ENCODE measurements at regions not wholly inside any gene's neighbourhood (a gene's known extent, or its start where the extent isn't known, plus 50 kb on each side); places are given as distances from the start of the nearest gene placed in this dataset.

- Histone ChIP-seq H3K36me3 (ENCODE audit: insufficient read depth, low read length) (no peaks in the 10 kb centered on the region), H4K20me1 (ENCODE audit: insufficient read depth, low read length, poor library complexity, severe bottlenecking) (no peaks in the 10 kb centered on the region), H3K4me3 (ENCODE audit: low read length, poor library complexity, severe bottlenecking) (no peak overlapping the region), H3K4me1 (ENCODE audit: insufficient read depth, low read length, poor library complexity, severe bottlenecking) (no peaks in the 10 kb centered on the region), H2AFZ (ENCODE audit: low read length) (no peak overlapping the region), H3F3A (ENCODE audit: low read depth) (no peaks in the 10 kb centered on the region), H3K9me3 (ENCODE audit: insufficient read depth, low read depth, low read length) (no peaks in the 10 kb centered on the region), H3K9ac (ENCODE audit: low read depth, low read length, poor library complexity, severe bottlenecking) (no peak overlapping the region), H3K79me2 (ENCODE audit: insufficient read depth, low read length) (no peaks in the 10 kb centered on the region), H3K27me3 (ENCODE audit: insufficient read depth, low read length, poor library complexity, severe bottlenecking) (no peaks in the 10 kb centered on the region), H3K9me2 (replicated peaks; ENCODE audit: low read depth, low read length) (no peaks in the 10 kb centered on the region), H3K4me2 (ENCODE audit: low read depth, low read length, poor library complexity, severe bottlenecking) (no peak overlapping the region)
- TF ChIP-seq EZH2phosphoT487 (IDR thresholded peaks at IDR 0.05; ENCODE audit: borderline replicate concordance) = no peak
- TF ChIP-seq CTCF (conservative IDR thresholded peaks at IDR 0.05; ENCODE audit: low read length) = no peak
These were observed 432.0 kb upstream of the TGFBR2 start for GRCh38 chr3:30174357-30174756.

- Histone ChIP-seq H3K4me1 (ENCODE audit: insufficient read depth, low read length, poor library complexity, severe bottlenecking) (peaks cover 5% of the 10 kb centered on the region), H3K79me2 (ENCODE audit: insufficient read depth, low read length) (no peaks in the 10 kb centered on the region), H2AFZ (ENCODE audit: low read length) (no peak overlapping the region), H4K20me1 (ENCODE audit: insufficient read depth, low read length, poor library complexity, severe bottlenecking) (no peaks in the 10 kb centered on the region), H3K4me2 (ENCODE audit: low read depth, low read length, poor library complexity, severe bottlenecking) (no peak overlapping the region), H3K27me3 (ENCODE audit: insufficient read depth, low read length, poor library complexity, severe bottlenecking) (no peaks in the 10 kb centered on the region), H3K9me3 (ENCODE audit: insufficient read depth, low read depth, low read length) (no peaks in the 10 kb centered on the region), H3K36me3 (ENCODE audit: insufficient read depth, low read length) (no peaks in the 10 kb centered on the region), H3F3A (ENCODE audit: low read depth) (no peaks in the 10 kb centered on the region), H3K9me2 (replicated peaks; ENCODE audit: low read depth, low read length) (no peaks in the 10 kb centered on the region), H3K4me3 (ENCODE audit: low read length, poor library complexity, severe bottlenecking) (no peak overlapping the region), H3K9ac (ENCODE audit: low read depth, low read length, poor library complexity, severe bottlenecking) (no peak overlapping the region)
- TF ChIP-seq EZH2phosphoT487 (IDR thresholded peaks at IDR 0.05; ENCODE audit: borderline replicate concordance) (no peak), CTCF (conservative IDR thresholded peaks at IDR 0.05; ENCODE audit: low read length) (no peak)
These were observed 425.9 kb upstream of the TGFBR2 start for GRCh38 chr3:30180310-30181177.

- Histone ChIP-seq H3K4me3 (ENCODE audit: low read length, poor library complexity, severe bottlenecking) (no peak overlapping the region), H4K20me1 (ENCODE audit: insufficient read depth, low read length, poor library complexity, severe bottlenecking) (no peaks in the 10 kb centered on the region), H3K27me3 (ENCODE audit: insufficient read depth, low read length, poor library complexity, severe bottlenecking) (no peaks in the 10 kb centered on the region), H3K4me2 (ENCODE audit: low read depth, low read length, poor library complexity, severe bottlenecking) (no peak overlapping the region), H3K9me3 (ENCODE audit: insufficient read depth, low read depth, low read length) (no peaks in the 10 kb centered on the region), H2AFZ (ENCODE audit: low read length) (no peak overlapping the region), H3F3A (ENCODE audit: low read depth) (no peaks in the 10 kb centered on the region), H3K4me1 (ENCODE audit: insufficient read depth, low read length, poor library complexity, severe bottlenecking) (peaks cover 5% of the 10 kb centered on the region), H3K9me2 (replicated peaks; ENCODE audit: low read depth, low read length) (no peaks in the 10 kb centered on the region), H3K9ac (ENCODE audit: low read depth, low read length, poor library complexity, severe bottlenecking) (no peak overlapping the region), H3K79me2 (ENCODE audit: insufficient read depth, low read length) (no peaks in the 10 kb centered on the region), H3K36me3 (ENCODE audit: insufficient read depth, low read length) (no peaks in the 10 kb centered on the region)
- TF ChIP-seq CTCF (conservative IDR thresholded peaks at IDR 0.05; ENCODE audit: low read length) = no peak
- TF ChIP-seq EZH2phosphoT487 (IDR thresholded peaks at IDR 0.05; ENCODE audit: borderline replicate concordance) = no peak
These were observed 425.3 kb upstream of the TGFBR2 start for GRCh38 chr3:30181178-30181465.
